Left ventricle myocardium inferior (tissue), 1 donor: ENCODE measurements at regions not wholly inside any gene's neighbourhood (a gene's known extent, or its start where the extent isn't known, plus 50 kb on each side); places are given as distances from the start of the nearest gene placed in this dataset.
A peak's percentile ranks its signal among the peaks of the same experiment; 100 is the strongest.

Experiments
- DNase-seq: peaks from one replicate; pipeline ENCODE4 v3.0.0-alpha.2; 2020
- H3K27ac ChIP-seq: fragments of 200-600 bp; replicated peaks from 2 replicates; pipeline ENCODE4 v1.8.0; 2021
- H3K27me3 ChIP-seq: fragments of 200-600 bp; 2 replicates; pipeline ENCODE4 v1.8.0; 2021; ENCODE audit warnings: low read depth
- H3K36me3 ChIP-seq: fragments of 200-600 bp; 2 replicates; pipeline ENCODE4 v1.8.0; 2021
- H3K4me1 ChIP-seq: fragments of 200-600 bp; 2 replicates; pipeline ENCODE4 v1.8.0; 2021
- H3K4me3 ChIP-seq: fragments of 200-600 bp; 2 replicates; pipeline ENCODE4 v1.8.0; 2021; ENCODE audit warnings: mild to moderate bottlenecking, moderate library complexity
- H3K9me3 ChIP-seq: fragments of 200-600 bp; replicated peaks from 2 replicates; pipeline ENCODE4 v1.8.0; 2021
- intact Hi-C: fragments of 100-400 bp; cut with micrococcal nuclease; formaldehyde crosslinking; loops from one replicate; pipeline ENCODE4 v1.11.0; 2022
- TF ChIP-seq, protein P1 (sequence below): fragments of 200-600 bp; IDR thresholded peaks from 2 replicates; pipeline ENCODE4 v1.8.0; 2021; ENCODE audit warnings: antibody characterized with exemption, mild to moderate bottlenecking, borderline replicate concordance
- donor health status: DM: no; HTN: yes; CAD: no; lungs with severe emphysema.

DNA sequence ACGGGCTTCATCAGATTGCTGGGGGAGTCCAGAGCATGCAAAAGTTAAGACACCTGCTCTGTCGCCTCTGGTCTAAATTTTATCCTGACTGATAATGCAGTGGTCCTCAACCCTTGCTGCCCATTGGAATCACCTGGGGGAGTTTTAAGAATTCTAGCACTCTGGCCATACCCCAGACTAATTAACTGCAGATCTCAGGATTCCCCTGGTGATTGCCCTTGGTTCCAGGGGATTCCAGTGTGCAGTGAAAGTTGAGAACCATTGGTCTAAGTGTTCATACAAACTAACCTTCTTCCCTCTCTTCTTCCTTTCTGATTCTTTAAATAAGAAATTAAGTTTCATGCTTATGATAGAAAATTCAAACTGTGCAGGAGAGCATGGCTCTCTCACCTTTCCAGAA is 105.7 kb upstream of the MGAT5 start:
- H3K4me1 ChIP-seq, result peaks cover 81% of the 10 kb centered on the region
- intact Hi-C loops, result no loop called here
- no peaks in the 10 kb centered on the region for H3K27me3 ChIP-seq

DNA sequence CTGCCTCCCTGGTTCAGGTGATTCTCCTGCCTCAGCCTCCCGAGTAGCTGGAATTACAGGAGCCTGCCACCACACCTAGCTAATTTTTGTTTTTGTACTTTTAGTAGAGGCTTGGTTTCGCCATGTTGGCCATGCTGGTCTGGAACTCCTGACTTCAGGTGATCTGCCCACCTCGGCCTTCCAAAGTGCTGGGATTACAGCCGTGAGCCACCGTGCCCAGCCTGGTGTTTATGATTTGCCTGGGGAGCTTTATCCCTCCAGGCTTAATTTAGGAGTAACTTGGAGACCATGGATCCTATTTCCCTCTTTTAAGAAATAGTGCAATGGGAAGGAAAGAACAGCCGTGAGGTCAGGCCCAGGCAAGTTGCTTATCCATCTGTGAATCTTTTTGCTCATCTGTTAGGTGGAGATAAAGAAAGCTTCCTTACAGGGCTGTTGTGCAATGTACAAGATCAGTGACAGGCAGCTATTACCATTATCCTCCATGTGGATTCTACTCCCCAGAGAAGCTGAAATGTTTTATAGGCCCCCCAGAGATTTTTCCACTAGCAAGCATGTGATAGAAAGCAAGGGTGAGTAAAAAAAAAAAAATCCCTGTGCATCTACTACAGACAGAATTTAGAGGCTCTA is 104.9 kb upstream of the MGAT5 start:
- TF ChIP-seq, protein P1, sequence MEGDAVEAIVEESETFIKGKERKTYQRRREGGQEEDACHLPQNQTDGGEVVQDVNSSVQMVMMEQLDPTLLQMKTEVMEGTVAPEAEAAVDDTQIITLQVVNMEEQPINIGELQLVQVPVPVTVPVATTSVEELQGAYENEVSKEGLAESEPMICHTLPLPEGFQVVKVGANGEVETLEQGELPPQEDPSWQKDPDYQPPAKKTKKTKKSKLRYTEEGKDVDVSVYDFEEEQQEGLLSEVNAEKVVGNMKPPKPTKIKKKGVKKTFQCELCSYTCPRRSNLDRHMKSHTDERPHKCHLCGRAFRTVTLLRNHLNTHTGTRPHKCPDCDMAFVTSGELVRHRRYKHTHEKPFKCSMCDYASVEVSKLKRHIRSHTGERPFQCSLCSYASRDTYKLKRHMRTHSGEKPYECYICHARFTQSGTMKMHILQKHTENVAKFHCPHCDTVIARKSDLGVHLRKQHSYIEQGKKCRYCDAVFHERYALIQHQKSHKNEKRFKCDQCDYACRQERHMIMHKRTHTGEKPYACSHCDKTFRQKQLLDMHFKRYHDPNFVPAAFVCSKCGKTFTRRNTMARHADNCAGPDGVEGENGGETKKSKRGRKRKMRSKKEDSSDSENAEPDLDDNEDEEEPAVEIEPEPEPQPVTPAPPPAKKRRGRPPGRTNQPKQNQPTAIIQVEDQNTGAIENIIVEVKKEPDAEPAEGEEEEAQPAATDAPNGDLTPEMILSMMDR, result no peak
- Histone ChIP-seq H3K9me3 (no peaks in the 10 kb centered on the region), H3K4me3 (no peak overlapping the region), H3K27me3 (no peaks in the 10 kb centered on the region), H3K36me3 (no peaks in the 10 kb centered on the region), H3K4me1 (peaks cover 81% of the 10 kb centered on the region), H3K27ac (peak overlapping the region; percentile 59)
- intact Hi-C loops, result no loop called here
- DNase-seq, result no peak

More for the DNA sequence above, 105.7 kb upstream of the MGAT5 start:
- Histone ChIP-seq H3K36me3 (no peaks in the 10 kb centered on the region), H3K4me3 (no peak overlapping the region), H3K27ac (no peak overlapping the region), H3K9me3 (no peaks in the 10 kb centered on the region)
- DNase-seq, result no peak
- TF ChIP-seq, protein P1, result no peak

DNA sequence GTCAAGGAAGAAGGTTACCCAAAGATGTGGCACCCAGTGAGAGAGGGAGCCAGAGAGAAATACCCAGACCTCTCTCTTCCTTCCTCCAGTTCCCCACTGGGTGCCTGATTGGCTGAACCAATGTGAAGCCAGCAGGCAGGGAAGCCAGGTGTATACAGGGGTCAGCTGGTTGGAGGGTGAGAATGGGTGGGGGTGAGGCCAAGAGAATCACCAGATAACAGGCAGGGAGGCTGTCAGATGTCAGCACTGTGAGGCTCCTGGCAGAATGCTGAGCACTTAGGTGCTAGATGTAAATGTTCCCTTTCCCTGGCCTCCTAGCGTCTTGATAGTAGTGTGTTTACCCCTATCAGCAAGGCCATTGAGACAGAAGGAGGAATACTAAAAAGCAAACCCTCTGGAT is 104.0 kb upstream of the MGAT5 start:
- no peak overlapping the region for H3K4me3 ChIP-seq
- no peaks in the 10 kb centered on the region for H3K9me3 ChIP-seq
- intact Hi-C loops, result no loop called here
- H3K27ac ChIP-seq, result peak overlapping the region; percentile 59
- TF ChIP-seq, protein P1, result no peak
- no peak for DNase-seq
- H3K4me1 ChIP-seq, result peaks cover 81% of the 10 kb centered on the region
- H3K36me3 ChIP-seq, result no peaks in the 10 kb centered on the region
- H3K27me3 ChIP-seq, result no peaks in the 10 kb centered on the region

DNA sequence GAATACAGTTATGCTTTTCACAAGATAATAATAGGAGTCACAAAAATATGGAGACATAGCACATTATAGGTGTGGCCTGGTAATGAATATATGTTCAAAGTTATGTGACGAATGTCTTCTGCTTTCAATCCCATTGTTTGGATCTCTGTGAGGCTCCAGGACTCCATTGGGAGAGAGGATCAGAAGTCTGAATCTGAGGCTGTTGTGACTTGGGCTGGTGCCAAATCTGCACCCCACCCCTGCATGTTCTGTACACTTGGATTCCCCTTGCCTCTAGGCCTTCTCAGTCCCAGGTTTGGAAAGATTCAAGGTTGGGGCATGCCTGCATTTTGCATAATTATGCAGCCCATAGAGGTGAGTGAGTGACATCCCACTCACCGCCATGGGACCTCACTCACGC is 103.1 kb upstream of the MGAT5 start:
- Histone ChIP-seq H3K36me3 (no peaks in the 10 kb centered on the region), H3K27me3 (no peaks in the 10 kb centered on the region), H3K9me3 (no peaks in the 10 kb centered on the region), H3K27ac (no peak overlapping the region), H3K4me3 (no peak overlapping the region), H3K4me1 (peaks cover 85% of the 10 kb centered on the region)
- TF ChIP-seq, protein P1, result no peak
- intact Hi-C loops, result no loop called here
- no peak for DNase-seq

DNA sequence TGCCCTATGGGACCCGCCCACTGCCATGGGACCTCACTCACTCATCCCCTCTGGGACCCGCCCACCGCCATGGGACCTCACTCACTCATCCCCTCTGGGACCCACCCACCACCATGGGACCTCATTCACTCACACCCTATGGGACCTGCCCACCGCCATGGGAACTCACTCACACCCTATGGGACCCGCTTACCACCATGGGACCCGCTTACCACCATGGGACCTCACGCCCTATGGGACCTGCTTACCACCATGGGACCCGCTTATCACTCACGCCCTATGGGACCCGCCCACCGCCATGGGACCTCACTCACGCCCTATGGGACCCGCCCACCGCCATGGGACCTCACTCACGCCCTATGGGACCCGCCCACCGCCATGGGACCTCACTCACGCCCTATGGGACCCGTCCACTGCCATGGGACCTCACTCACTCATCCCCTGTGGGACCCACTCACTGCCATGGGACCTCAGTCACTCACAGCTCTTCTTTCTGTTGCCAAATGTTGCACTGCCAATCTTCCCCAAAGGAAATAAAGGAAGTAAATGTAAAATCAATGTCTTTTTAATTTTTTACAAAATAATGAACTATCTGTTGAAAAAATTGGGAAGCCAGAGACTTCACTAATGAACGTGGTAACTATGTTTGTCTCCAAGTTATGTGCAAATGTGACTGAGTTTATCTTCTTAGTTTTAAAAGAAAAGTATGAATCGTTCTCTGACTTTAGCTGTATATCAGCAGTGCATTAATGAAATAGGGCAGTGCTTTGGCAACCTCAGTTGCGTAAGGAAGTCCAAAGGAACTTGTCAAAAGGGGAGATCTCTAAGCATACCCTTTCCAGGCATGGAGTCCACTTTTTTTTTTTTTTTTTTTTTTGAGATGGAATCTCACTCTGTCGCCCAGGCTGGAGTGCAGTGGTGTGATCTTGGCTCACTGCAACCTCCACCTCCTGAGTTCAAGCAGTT is 101.5 kb upstream of the MGAT5 start:
- Histone ChIP-seq H3K36me3 (no peaks in the 10 kb centered on the region), H3K4me1 (peaks cover 85% of the 10 kb centered on the region), H3K4me3 (no peak overlapping the region), H3K9me3 (no peaks in the 10 kb centered on the region), H3K27me3 (no peaks in the 10 kb centered on the region), H3K27ac (no peak overlapping the region)
- TF ChIP-seq, protein P1, result no peak
- DNase-seq, result no peak
- intact Hi-C loops, result no loop called here
